Choroid plexus epithelial cell (primary cell): ENCODE measurements at regions not wholly inside any gene's neighbourhood (a gene's known extent, or its start where the extent isn't known, plus 50 kb on each side); places are given as distances from the start of the nearest gene placed in this dataset.

Source experiments
- DNase-seq: peaks from one replicate; pipeline ENCODE4 v3.0.0-alpha.2; 2010; ENCODE audit warnings: low read depth
- H3K4me3 ChIP-seq: 2 replicates; pipeline ENCODE4 v1.5.1; 2011; ENCODE audit warnings: low read depth, mild to moderate bottlenecking, control low read depth, low read length, moderate library complexity
- CTCF ChIP-seq: conservative IDR thresholded peaks from 2 replicates; pipeline ENCODE4 v1.5.1; 2011; ENCODE audit warnings: low read depth, mild to moderate bottlenecking, control low read depth, inconsistent platforms, low read length, moderate library complexity

DNA sequence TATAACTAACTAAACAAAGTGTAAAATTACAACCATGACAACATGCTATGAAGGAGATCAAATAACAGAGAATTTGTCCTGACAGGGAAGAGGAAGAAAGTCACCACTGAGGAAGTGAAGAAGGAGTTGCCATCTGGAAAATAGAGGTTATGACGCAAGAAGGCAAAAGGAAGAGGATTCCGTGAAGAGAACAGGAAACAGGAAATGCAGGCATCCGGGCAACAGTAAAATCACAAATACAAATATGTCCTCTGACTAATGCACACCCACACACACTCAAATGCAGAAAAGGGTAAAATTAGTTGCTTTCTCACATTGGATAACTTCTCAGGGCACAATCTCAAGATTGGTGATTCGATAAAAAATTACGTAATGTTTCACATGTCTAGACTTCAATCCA lies 278.4 kb downstream of the TMX3 start:
- no peak overlapping the region for H3K4me3 ChIP-seq
- DNase-seq = peak; percentile 73
- no peak for TF ChIP-seq CTCF

- no peak for TF ChIP-seq CTCF
- no peak for DNase-seq
- no peak overlapping the region for H3K4me3 ChIP-seq
These were observed 279.3 kb downstream of the TMX3 start for GRCh38 chr18:68435581-68435980.

DNA sequence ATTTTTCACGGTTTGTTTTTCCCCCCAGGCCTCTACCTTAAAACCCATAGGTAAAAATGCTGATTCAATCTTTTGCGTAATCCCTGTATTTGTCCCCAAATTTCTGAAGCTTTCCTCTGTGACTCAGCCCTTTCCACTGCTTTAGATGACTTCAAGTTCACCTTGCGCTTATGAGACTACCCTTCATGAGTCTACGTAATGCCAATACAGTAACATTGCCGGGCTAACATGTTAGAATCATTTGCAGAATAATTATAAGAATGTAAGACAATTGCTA lies 283.0 kb downstream of the TMX3 start:
- TF ChIP-seq CTCF = no peak
- no peak for DNase-seq
- no peak overlapping the region for H3K4me3 ChIP-seq

GRCh38 chr18:68431111-68431921 lies 283.6 kb downstream of the TMX3 start:
- no peak for TF ChIP-seq CTCF
- no peak overlapping the region for H3K4me3 ChIP-seq
- DNase-seq = peak; percentile 57

DNA sequence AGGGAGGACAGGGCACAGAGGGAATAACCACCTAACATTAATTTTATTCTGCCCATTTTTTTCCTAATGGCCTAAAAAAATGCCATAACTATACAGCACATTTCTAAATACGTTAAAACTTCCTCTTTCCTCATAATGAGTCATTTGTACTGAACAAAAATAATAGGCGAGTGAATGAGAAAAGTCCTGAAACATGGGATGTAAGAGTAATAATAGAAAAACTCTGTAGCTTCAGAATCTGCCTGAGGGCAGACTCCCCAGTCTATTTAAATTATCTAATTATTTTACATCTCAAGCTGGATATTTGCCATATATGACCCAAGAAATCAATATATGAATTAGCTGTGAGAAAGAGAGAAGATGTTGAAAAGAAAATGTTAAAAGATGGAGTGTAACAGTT lies 285.1 kb downstream of the TMX3 start:
- DNase-seq = peak; percentile 57
- no peak for TF ChIP-seq CTCF
- H3K4me3 ChIP-seq = no peak overlapping the region

DNA sequence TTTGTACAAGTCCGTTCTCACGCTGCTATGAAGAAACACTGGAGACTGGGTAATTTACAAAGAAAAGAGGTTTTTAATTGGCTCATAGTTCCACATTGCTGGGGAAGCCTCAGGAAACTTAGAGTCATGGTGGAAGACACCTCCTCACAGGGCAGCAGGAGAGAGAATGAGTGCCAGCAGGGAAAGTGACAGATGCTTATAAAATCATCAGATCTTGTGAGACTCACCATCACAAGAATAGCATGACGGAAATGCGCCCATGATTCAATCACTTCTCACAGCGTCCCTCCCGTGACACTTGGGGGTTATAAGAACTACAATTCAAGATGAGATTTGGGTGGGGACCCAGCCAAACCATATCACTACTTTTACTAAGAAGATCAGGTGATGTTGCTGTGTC lies 285.8 kb downstream of the TMX3 start:
- no peak for TF ChIP-seq CTCF
- DNase-seq = no peak
- no peak overlapping the region for H3K4me3 ChIP-seq

- no peak overlapping the region for H3K4me3 ChIP-seq
- DNase-seq = no peak
These were observed 286.2 kb downstream of the TMX3 start for GRCh38 chr18:68428661-68429060.

More at GRCh38 chr18:68428661-68429060, 286.2 kb downstream of the TMX3 start:
- no peak for TF ChIP-seq CTCF
